ENCODE measurements at regions not wholly inside any gene's neighbourhood (a gene's known extent, or its start where the extent isn't known, plus 50 kb on each side); places are given as distances from the start of the nearest gene placed in this dataset.

DNA sequence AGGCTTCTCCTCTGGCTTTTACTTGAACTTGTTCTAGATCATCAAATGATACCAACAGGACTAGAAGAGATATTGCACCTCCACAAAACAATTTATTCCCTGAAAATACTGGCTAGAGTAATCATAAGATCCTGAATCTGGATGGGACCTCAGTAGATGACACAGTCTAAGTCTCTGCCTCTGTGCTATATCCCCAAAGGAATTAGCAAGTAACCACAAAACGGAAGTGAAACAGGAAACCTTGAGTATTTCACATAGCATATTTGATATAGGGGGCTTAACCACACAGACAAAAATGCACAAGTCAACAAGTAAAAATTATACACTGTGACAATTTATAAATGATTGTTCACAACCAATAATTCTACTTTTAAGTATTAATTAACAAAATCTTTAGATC, 456.9 kb upstream of the TNP1 start (continued):
- TF ChIP-seq, protein P1, sequence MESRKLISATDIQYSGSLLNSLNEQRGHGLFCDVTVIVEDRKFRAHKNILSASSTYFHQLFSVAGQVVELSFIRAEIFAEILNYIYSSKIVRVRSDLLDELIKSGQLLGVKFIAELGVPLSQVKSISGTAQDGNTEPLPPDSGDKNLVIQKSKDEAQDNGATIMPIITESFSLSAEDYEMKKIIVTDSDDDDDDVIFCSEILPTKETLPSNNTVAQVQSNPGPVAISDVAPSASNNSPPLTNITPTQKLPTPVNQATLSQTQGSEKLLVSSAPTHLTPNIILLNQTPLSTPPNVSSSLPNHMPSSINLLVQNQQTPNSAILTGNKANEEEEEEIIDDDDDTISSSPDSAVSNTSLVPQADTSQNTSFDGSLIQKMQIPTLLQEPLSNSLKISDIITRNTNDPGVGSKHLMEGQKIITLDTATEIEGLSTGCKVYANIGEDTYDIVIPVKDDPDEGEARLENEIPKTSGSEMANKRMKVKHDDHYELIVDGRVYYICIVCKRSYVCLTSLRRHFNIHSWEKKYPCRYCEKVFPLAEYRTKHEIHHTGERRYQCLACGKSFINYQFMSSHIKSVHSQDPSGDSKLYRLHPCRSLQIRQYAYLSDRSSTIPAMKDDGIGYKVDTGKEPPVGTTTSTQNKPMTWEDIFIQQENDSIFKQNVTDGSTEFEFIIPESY (IDR thresholded peaks at IDR 0.05): no peak
- TF ChIP-seq, protein P2, sequence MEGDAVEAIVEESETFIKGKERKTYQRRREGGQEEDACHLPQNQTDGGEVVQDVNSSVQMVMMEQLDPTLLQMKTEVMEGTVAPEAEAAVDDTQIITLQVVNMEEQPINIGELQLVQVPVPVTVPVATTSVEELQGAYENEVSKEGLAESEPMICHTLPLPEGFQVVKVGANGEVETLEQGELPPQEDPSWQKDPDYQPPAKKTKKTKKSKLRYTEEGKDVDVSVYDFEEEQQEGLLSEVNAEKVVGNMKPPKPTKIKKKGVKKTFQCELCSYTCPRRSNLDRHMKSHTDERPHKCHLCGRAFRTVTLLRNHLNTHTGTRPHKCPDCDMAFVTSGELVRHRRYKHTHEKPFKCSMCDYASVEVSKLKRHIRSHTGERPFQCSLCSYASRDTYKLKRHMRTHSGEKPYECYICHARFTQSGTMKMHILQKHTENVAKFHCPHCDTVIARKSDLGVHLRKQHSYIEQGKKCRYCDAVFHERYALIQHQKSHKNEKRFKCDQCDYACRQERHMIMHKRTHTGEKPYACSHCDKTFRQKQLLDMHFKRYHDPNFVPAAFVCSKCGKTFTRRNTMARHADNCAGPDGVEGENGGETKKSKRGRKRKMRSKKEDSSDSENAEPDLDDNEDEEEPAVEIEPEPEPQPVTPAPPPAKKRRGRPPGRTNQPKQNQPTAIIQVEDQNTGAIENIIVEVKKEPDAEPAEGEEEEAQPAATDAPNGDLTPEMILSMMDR (IDR thresholded peaks at IDR 0.05 in 2 of 3, conservative IDR thresholded peaks at IDR 0.05 in 1 of 3; ENCODE audit: control insufficient read depth in 2 of 3, extremely low read depth in 1 of 3, insufficient read depth in 1 of 3, low read depth in 3 of 3, low read length in 3 of 3): no peak
- TF ChIP-seq SPI1 (IDR thresholded peaks at IDR 0.05; ENCODE audit: borderline replicate concordance, insufficient read depth, low read depth, low read length) (peak; percentile 83), ETV6 (conservative IDR thresholded peaks at IDR 0.05 in 1 of 2, IDR thresholded peaks at IDR 0.05 in 1 of 2; ENCODE audit: borderline replicate concordance in 1 of 2, low read depth in 1 of 2) (peak in 1 of 2 experiments; percentile 94; a peak in 2 of 4 replicates)

DNA sequence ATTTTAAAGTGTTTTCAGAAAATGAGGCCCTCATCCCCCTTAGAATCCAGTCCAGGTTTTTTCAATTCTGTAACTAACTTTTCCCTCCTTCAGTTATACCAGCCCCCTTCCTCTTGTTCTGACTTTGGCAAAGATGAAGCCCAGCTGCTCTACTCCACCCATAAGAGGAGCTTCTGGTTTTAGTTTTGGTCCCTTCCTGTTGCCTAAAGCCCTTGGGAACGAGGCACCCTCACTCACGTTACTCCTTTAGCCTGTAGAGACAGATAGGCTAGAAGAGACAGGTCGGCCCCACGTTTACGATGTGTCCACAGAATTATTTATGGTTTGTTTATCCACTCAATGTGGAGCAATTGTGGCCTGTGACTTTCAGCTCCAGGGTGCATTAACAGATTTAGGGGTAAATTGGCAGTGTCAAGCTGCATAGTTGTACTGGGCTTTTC, 454.2 kb upstream of the TNP1 start:
- intact Hi-C loops (cut with micrococcal nuclease; ENCODE audit: unreplicated experiment): no loop called here
- Histone ChIP-seq H3K4me3 (no peak overlapping the region), H3K9me3 (replicated peaks; ENCODE audit: control insufficient read depth, insufficient read depth, low read length) (no peaks in the 10 kb centered on the region; the same call in 2 of the 3 replicates), H3K27ac (ENCODE audit: control insufficient read depth, insufficient read depth) (no peak overlapping the region), H3K79me2 (ENCODE audit: control insufficient read depth, insufficient read depth, low read length) (no peaks in the 10 kb centered on the region), H4K20me1 (ENCODE audit: control insufficient read depth, insufficient read depth) (no peaks in the 10 kb centered on the region), H3K27me3 (replicated peaks in 1 of 2; ENCODE audit: control insufficient read depth in 2 of 2, insufficient read depth in 2 of 2, low read length in 1 of 2) (0 out of 4 replicates have a peak, but pooled peaks cover 0 to 2% of the 10 kb centered on the region in 2 experiments), H3K36me3 (ENCODE audit: control insufficient read depth in 2 of 2, insufficient read depth in 2 of 2, low read length in 1 of 2) (no peaks in the 10 kb centered on the region), H3K4me1 (ENCODE audit: control insufficient read depth, insufficient read depth, low read length) (no peaks in the 10 kb centered on the region), H3K4me2 (ENCODE audit: control insufficient read depth, insufficient read depth) (no peak overlapping the region), H2AFZ (ENCODE audit: control insufficient read depth, low read depth, low read length) (no peak overlapping the region), H3K9ac (ENCODE audit: control insufficient read depth, insufficient read depth, low read length) (no peak overlapping the region)
- ATAC-seq (no peak), FAIRE-seq (no peak), DNase-seq (ENCODE audit: low read depth, low spot score) (no peak)
- ChIA-PET RAD21 (ENCODE audit: unreplicated experiment) (no interaction called here), POLR2A (no interaction called here), CTCF (no interaction called here), SMC1A (ENCODE audit: uncharacterized antibody, unreplicated experiment) (no interaction called here)
- BruUV-seq (replicated peaks): no TSS peak
- 12% methylated on average over 5 of the region's 5 CpGs for WGBS (ENCODE audit: insufficient coverage, insufficient replicate concordance, low lambda C conversion rate, missing lambda C conversion rate)
- in situ Hi-C loops (cut with MboI): no loop called here
- TF ChIP-seq JUND (IDR thresholded peaks at IDR 0.05; ENCODE audit: low read depth, low read length) (no peak), NR2C1 (IDR thresholded peaks at IDR 0.05) (no peak), MYB (IDR thresholded peaks at IDR 0.05; ENCODE audit: borderline replicate concordance, low read depth, low read length) (no peak), EP300 (IDR thresholded peaks at IDR 0.05; ENCODE audit: borderline replicate concordance in 1 of 2, control insufficient read depth in 1 of 2, low read depth in 2 of 2, low read length in 2 of 2) (no peak), CEBPB (IDR thresholded peaks at IDR 0.05; ENCODE audit: borderline replicate concordance in 1 of 2, low read depth in 2 of 2, low read length in 2 of 2) (no peak), SMARCA5 (IDR thresholded peaks at IDR 0.05) (no peak), RELA (IDR thresholded peaks at IDR 0.05; ENCODE audit: borderline replicate concordance, partially characterized antibody) (no peak), PAX8 (IDR thresholded peaks at IDR 0.05) (no peak), TARDBP (IDR thresholded peaks at IDR 0.05; ENCODE audit: borderline replicate concordance) (no peak)
- TF ChIP-seq, protein P3, sequence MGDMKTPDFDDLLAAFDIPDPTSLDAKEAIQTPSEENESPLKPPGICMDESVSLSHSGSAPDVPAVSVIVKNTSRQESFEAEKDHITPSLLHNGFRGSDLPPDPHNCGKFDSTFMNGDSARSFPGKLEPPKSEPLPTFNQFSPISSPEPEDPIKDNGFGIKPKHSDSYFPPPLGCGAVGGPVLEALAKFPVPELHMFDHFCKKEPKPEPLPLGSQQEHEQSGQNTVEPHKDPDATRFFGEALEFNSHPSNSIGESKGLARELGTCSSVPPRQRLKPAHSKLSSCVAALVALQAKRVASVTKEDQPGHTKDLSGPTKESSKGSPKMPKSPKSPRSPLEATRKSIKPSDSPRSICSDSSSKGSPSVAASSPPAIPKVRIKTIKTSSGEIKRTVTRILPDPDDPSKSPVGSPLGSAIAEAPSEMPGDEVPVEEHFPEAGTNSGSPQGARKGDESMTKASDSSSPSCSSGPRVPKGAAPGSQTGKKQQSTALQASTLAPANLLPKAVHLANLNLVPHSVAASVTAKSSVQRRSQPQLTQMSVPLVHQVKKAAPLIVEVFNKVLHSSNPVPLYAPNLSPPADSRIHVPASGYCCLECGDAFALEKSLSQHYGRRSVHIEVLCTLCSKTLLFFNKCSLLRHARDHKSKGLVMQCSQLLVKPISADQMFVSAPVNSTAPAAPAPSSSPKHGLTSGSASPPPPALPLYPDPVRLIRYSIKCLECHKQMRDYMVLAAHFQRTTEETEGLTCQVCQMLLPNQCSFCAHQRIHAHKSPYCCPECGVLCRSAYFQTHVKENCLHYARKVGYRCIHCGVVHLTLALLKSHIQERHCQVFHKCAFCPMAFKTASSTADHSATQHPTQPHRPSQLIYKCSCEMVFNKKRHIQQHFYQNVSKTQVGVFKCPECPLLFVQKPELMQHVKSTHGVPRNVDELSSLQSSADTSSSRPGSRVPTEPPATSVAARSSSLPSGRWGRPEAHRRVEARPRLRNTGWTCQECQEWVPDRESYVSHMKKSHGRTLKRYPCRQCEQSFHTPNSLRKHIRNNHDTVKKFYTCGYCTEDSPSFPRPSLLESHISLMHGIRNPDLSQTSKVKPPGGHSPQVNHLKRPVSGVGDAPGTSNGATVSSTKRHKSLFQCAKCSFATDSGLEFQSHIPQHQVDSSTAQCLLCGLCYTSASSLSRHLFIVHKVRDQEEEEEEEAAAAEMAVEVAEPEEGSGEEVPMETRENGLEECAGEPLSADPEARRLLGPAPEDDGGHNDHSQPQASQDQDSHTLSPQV (IDR thresholded peaks at IDR 0.05): no peak

Measured in GM12878 (cell line).